H9 (cell line): ENCODE measurements at regions not wholly inside any gene's neighbourhood (a gene's known extent, or its start where the extent isn't known, plus 50 kb on each side); places are given as distances from the start of the nearest gene placed in this dataset.

ENCODE experiments used
- DNase-seq: peaks from one replicate; pipeline ENCODE4 v3.0.0-alpha.2; 2017
- H2AFZ ChIP-seq: one replicate; pipeline ENCODE4 v1.6.1; 2013; ENCODE audit warnings: mild to moderate bottlenecking, low read length, control low read depth, moderate library complexity
- H2AK5ac ChIP-seq: 2 replicates; pipeline ENCODE4 v1.6.1; 2013; ENCODE audit warnings: low read length, control low read depth, mixed read lengths; ENCODE audit not compliant: insufficient read length
- H2BK120ac ChIP-seq: one replicate; pipeline ENCODE4 v1.6.1; 2013; ENCODE audit warnings: low read depth, mild to moderate bottlenecking, low read length, control low read depth, inconsistent platforms; ENCODE audit not compliant: poor library complexity, severe bottlenecking
- H2BK12ac ChIP-seq: 2 replicates; pipeline ENCODE4 v1.6.1; 2013; ENCODE audit warnings: low read length, control low read depth, mixed read lengths, low read depth; ENCODE audit not compliant: insufficient read length
- H2BK15ac ChIP-seq: 2 replicates; pipeline ENCODE4 v1.6.1; 2013; ENCODE audit warnings: low read depth, low read length, control low read depth
- H2BK20ac ChIP-seq: one replicate; pipeline ENCODE4 v1.6.1; 2013; ENCODE audit warnings: low read depth, mild to moderate bottlenecking, low read length, control low read depth, inconsistent platforms; ENCODE audit not compliant: poor library complexity, severe bottlenecking
- H2BK5ac ChIP-seq: 2 replicates; pipeline ENCODE4 v1.6.1; 2013; ENCODE audit warnings: low read length, control low read depth, mixed read lengths; ENCODE audit not compliant: insufficient read length
- H3K14ac ChIP-seq: 2 replicates; pipeline ENCODE4 v1.6.1; 2013; ENCODE audit warnings: low read length, control low read depth; ENCODE audit not compliant: insufficient read depth
- H3K18ac ChIP-seq: 2 replicates; pipeline ENCODE4 v1.6.1; 2013; ENCODE audit warnings: low read depth, mild to moderate bottlenecking, mixed read lengths, low read length, control low read depth; ENCODE audit not compliant: insufficient read length
- H3K23ac ChIP-seq: 2 replicates; pipeline ENCODE4 v1.6.1; 2013; ENCODE audit warnings: low read length, control low read depth, mixed read lengths, low read depth; ENCODE audit not compliant: insufficient read length
- H3K23me2 ChIP-seq: 2 replicates; pipeline ENCODE4 v1.6.1; 2013; ENCODE audit warnings: low read depth, mild to moderate bottlenecking, mixed read lengths, low read length, control low read depth; ENCODE audit not compliant: insufficient read length, poor library complexity, severe bottlenecking
- H3K27ac ChIP-seq: 2 replicates; pipeline ENCODE4 v1.5.1; 2013; ENCODE audit warnings: low read length, control low read depth, mixed read lengths, low read depth; ENCODE audit not compliant: insufficient read length
- H3K27me3 ChIP-seq: 2 replicates; pipeline ENCODE4 v1.6.1; 2013; ENCODE audit warnings: low read length, control low read depth, inconsistent platforms; ENCODE audit not compliant: insufficient read depth
- H3K4ac ChIP-seq: 2 replicates; pipeline ENCODE4 v1.6.1; 2013; ENCODE audit warnings: low read depth, mild to moderate bottlenecking, control low read depth, inconsistent platforms, low read length, moderate library complexity
- H3K4me1 ChIP-seq: 2 replicates; pipeline ENCODE4 v1.6.1; 2013; ENCODE audit warnings: low read length, control low read depth, inconsistent platforms; ENCODE audit not compliant: insufficient read depth
- H3K4me2 ChIP-seq: 2 replicates; pipeline ENCODE4 v1.6.1; 2013; ENCODE audit warnings: low read length, control low read depth, mixed read lengths; ENCODE audit not compliant: insufficient read length, insufficient read depth
- H3K56ac ChIP-seq: 2 replicates; pipeline ENCODE4 v1.6.1; 2013; ENCODE audit warnings: low read depth, mild to moderate bottlenecking, mixed read lengths, low read length, control low read depth; ENCODE audit not compliant: insufficient read length
- H3K79me1 ChIP-seq: 2 replicates; pipeline ENCODE4 v1.6.1; 2013; ENCODE audit warnings: low read depth, mild to moderate bottlenecking, moderate library complexity, low read length, control low read depth, inconsistent platforms; ENCODE audit not compliant: insufficient read depth, poor library complexity, severe bottlenecking
- H3K79me2 ChIP-seq: 2 replicates; pipeline ENCODE4 v1.6.1; 2013; ENCODE audit warnings: low read length, control low read depth, inconsistent platforms; ENCODE audit not compliant: insufficient read depth
- H3K9ac ChIP-seq: 2 replicates; pipeline ENCODE4 v1.6.1; 2013; ENCODE audit warnings: low read length, control low read depth, mixed read lengths; ENCODE audit not compliant: insufficient read length; ENCODE audit errors: extremely low read depth
- H3K9me3 ChIP-seq: one replicate; pipeline ENCODE4 v1.6.1; 2013; ENCODE audit warnings: low read depth, low read length, inconsistent platforms; ENCODE audit not compliant: control insufficient read depth
- H3T11ph ChIP-seq: one replicate; pipeline ENCODE4 v1.6.1; 2013; ENCODE audit warnings: mild to moderate bottlenecking, low read length, control low read depth, inconsistent platforms
- H4K20me1 ChIP-seq: one replicate; pipeline ENCODE4 v1.6.1; 2013; ENCODE audit not compliant: control insufficient read depth, insufficient read length, insufficient read depth
- H4K5ac ChIP-seq: 2 replicates; pipeline ENCODE4 v1.6.1; 2013; ENCODE audit warnings: low read depth, mild to moderate bottlenecking, mixed read lengths, low read length, control low read depth; ENCODE audit not compliant: insufficient read length
- H4K8ac ChIP-seq: replicated peaks from 2 replicates; pipeline ENCODE4 v1.6.1; 2013; ENCODE audit warnings: low read length, control low read depth, mixed read lengths, low read depth; ENCODE audit not compliant: insufficient read length
- H4K91ac ChIP-seq: 2 replicates; pipeline ENCODE4 v1.6.1; 2013; ENCODE audit warnings: low read depth, mild to moderate bottlenecking, moderate library complexity, mixed read lengths, low read length, control low read depth; ENCODE audit not compliant: insufficient read length
- H3K27ac Mint-ChIP-seq, 3 experiments: 2 replicates in 2 of 3; 3 replicates in 1 of 3; pipeline ENCODE4 v1.8.0; 2020 to 2021; ENCODE audit warnings: mixed read lengths in 3 of 3, mild to moderate bottlenecking in 1 of 3, moderate library complexity in 1 of 3
- H3K27me3 Mint-ChIP-seq: 2 replicates; pipeline ENCODE4 v1.8.0; 2021; ENCODE audit warnings: low read depth, mild to moderate bottlenecking, moderate library complexity, mixed read lengths
- H3K36me3 Mint-ChIP-seq, 3 experiments: 2 replicates in 2 of 3; 3 replicates in 1 of 3; pipeline ENCODE4 v1.8.0; 2020 to 2021; ENCODE audit warnings: low read depth in 3 of 3, mixed read lengths in 3 of 3; ENCODE audit not compliant: insufficient read depth in 1 of 3
- H3K4me1 Mint-ChIP-seq, 2 experiments: 2 replicates each; pipeline ENCODE4 v1.8.0; 2020; ENCODE audit warnings: mixed read lengths in 2 of 2
- H3K4me3 Mint-ChIP-seq, 2 experiments: 2 replicates in 1 of 2; 3 replicates in 1 of 2; pipeline ENCODE4 v1.8.0; 2020 to 2021; ENCODE audit warnings: mild to moderate bottlenecking in 2 of 2, mixed read lengths in 2 of 2, moderate library complexity in 1 of 2
- H3K9me3 Mint-ChIP-seq, 2 experiments: 2 replicates in 1 of 2; 3 replicates in 1 of 2; pipeline ENCODE4 v1.8.0; 2020; ENCODE audit warnings: mild to moderate bottlenecking in 2 of 2, mixed read lengths in 2 of 2, moderate library complexity in 1 of 2
- CTCF ChIP-seq: fragments of 200-600 bp; sonication (generic); conservative IDR thresholded peaks from 3 replicates; pipeline ENCODE4 v1.8.0; 2021; ENCODE audit warnings: antibody characterized with exemption, mild to moderate bottlenecking
- WGBS: extraction: QIAGEN DNeasy Blood & Tissue Kit; methylation state at CpG from one replicate; pipeline ENCODE4 v1.1.7; 2013; ENCODE audit warnings: missing lambda C conversion rate, low lambda C conversion rate, mixed read lengths; ENCODE audit not compliant: insufficient read length; ENCODE audit errors: extremely low coverage; 5-methylcytosine and 5-hydroxymethylcytosine counted together

- H2BK15ac ChIP-seq = no peak overlapping the region
- TF ChIP-seq CTCF = no peak
- Mint-ChIP-seq H3K4me1 (peaks cover 11 to 19% of the 10 kb centered on the region in 2 experiments), H3K4me3 (no peak overlapping the region), H3K27ac (no peak overlapping the region), H3K9me3 (no peaks in the 10 kb centered on the region), H3K36me3 (no peaks in the 10 kb centered on the region), H3K27me3 (peaks cover 4% of the 10 kb centered on the region)
- H3K4ac ChIP-seq = no peak overlapping the region
- no peak for DNase-seq
- no peak overlapping the region for H3K23ac ChIP-seq
- H2AFZ ChIP-seq = no peak overlapping the region
- H3K14ac ChIP-seq = no peak overlapping the region
- no peak overlapping the region for H4K91ac ChIP-seq
- no peak overlapping the region for H3T11ph ChIP-seq
- H3K27ac ChIP-seq = no peak overlapping the region
- H3K4me2 ChIP-seq = no peak overlapping the region
- no peak overlapping the region for H3K18ac ChIP-seq
- no peak overlapping the region for H4K8ac ChIP-seq
- no peaks in the 10 kb centered on the region for H3K23me2 ChIP-seq
- H3K9ac ChIP-seq = no peak overlapping the region
- H2BK12ac ChIP-seq = no peak overlapping the region
- H4K20me1 ChIP-seq = no peaks in the 10 kb centered on the region
- H2BK5ac ChIP-seq = no peak overlapping the region
- no peaks in the 10 kb centered on the region for H3K79me2 ChIP-seq
- H2BK20ac ChIP-seq = no peak overlapping the region
- H3K4me1 ChIP-seq = no peaks in the 10 kb centered on the region
- H2AK5ac ChIP-seq = no peak overlapping the region
- no peaks in the 10 kb centered on the region for H3K79me1 ChIP-seq
- H4K5ac ChIP-seq = no peak overlapping the region
- H2BK120ac ChIP-seq = no peak overlapping the region
- no peaks in the 10 kb centered on the region for H3K9me3 ChIP-seq
- WGBS = no CpG with 5 or more reads among the region's 9 CpGs
- no peaks in the 10 kb centered on the region for H3K27me3 ChIP-seq
- H3K56ac ChIP-seq = no peak overlapping the region
These were observed 345.5 kb downstream of the TNS1 start for GRCh38 chr2:217657252-217657651.
